Effector memory CD4-positive, alpha-beta T cell (primary cell): ENCODE measurements at regions not wholly inside any gene's neighbourhood (a gene's known extent, or its start where the extent isn't known, plus 50 kb on each side); places are given as distances from the start of the nearest gene placed in this dataset.

ENCODE experiments used
- DNase-seq, 3 donors: peaks; one replicate each; pipeline ENCODE4 v3.0.0-alpha.2; 2020
- H3K27ac ChIP-seq: 2 replicates; pipeline ENCODE4 v1.7.0; 2013; ENCODE audit warnings: mild to moderate bottlenecking, low read length, moderate library complexity; ENCODE audit not compliant: insufficient read depth, poor library complexity, severe bottlenecking
- H3K27me3 ChIP-seq: replicated peaks from 2 replicates; pipeline ENCODE4 v1.7.0; 2013; ENCODE audit warnings: mild to moderate bottlenecking, low read length; ENCODE audit not compliant: insufficient read depth, control insufficient read depth, poor library complexity, severe bottlenecking
- H3K36me3 ChIP-seq: 2 replicates; pipeline ENCODE4 v1.7.0; 2013; ENCODE audit warnings: mild to moderate bottlenecking, low read length, moderate library complexity; ENCODE audit not compliant: control insufficient read depth, insufficient read depth
- H3K4me1 ChIP-seq: 2 replicates; pipeline ENCODE4 v1.7.0; 2013; ENCODE audit warnings: low read length, mild to moderate bottlenecking; ENCODE audit not compliant: control insufficient read depth, insufficient read depth, poor library complexity, severe bottlenecking
- H3K4me3 ChIP-seq: 2 replicates; pipeline ENCODE4 v1.7.0; 2013; ENCODE audit warnings: low read length, low read depth, mild to moderate bottlenecking; ENCODE audit not compliant: insufficient read depth, poor library complexity, severe bottlenecking
- H3K9me3 ChIP-seq: 2 replicates; pipeline ENCODE4 v1.7.0; 2013; ENCODE audit warnings: mild to moderate bottlenecking, low read length, moderate library complexity; ENCODE audit not compliant: control insufficient read depth

DNA sequence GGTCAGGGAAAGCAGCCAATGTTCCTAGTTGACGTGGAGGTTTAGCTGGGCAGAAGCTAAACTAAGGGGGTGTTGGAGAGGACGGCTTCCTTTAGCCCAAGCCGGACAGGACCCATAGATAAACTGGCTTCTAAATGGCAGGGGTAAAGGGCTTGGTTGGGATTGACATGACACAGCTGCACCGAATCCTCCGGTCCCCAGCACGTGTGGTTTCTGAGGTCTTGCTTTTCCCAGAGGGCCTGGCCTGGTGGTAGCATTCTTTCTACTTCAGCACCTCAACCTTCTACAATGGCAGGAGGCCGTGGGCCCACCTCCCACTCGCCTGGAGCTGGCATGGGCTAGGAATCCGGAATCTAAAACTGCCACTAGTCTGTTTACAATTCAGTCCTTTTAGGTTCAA is 163.0 kb downstream of the FGF9 start:
- DNase-seq, result no peak

DNA sequence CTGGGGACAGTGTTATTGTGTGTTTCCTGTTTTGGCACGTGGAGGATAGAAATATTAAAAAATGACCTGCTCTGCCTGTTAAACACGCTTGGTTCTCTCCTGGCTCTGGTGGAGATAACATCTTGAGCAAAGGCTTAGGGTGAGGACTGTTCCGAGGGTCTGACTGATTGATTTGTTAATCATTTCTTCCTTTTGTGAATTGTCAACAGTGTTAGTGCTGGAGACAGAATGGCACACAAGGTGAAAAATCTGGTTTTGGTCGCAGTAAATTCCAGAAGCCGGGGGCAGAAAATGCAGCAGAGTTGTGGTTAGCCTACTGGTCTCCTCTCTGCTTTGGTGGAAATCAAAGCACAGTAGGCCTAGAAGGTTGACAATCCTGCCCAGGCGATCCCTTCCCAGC is 163.6 kb downstream of the FGF9 start:
- H3K36me3 ChIP-seq, result no peaks in the 10 kb centered on the region
- H3K27ac ChIP-seq, result no peak overlapping the region
- H3K9me3 ChIP-seq, result no peaks in the 10 kb centered on the region

More for the DNA sequence above, 163.0 kb downstream of the FGF9 start:
- H3K4me3 ChIP-seq, result no peak overlapping the region
- H3K9me3 ChIP-seq, result no peaks in the 10 kb centered on the region
- no peaks in the 10 kb centered on the region for H3K27me3 ChIP-seq
- H3K36me3 ChIP-seq, result no peaks in the 10 kb centered on the region
- no peak overlapping the region for H3K27ac ChIP-seq
- no peaks in the 10 kb centered on the region for H3K4me1 ChIP-seq

DNA sequence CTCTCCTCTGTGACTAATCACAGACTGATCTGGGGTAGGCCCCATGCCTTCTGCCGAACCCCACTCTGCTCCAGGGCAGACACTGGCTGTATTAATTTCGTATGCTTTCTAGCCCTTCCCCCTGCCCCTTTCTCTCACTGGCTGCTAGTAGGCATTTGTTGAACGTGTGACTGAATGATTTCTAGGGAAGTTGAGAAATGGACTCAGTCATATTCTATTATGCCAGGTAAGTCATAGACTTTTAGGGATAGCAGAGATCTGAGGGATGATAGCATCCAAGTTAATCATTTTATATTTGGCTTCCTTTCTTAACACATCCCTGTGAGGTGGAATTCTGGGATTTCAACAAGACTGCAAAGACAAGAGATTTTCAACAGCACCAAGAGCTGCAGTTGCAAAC is 166.4 kb downstream of the FGF9 start:
- DNase-seq, result no peak
- Histone ChIP-seq H3K4me1 (no peaks in the 10 kb centered on the region), H3K36me3 (no peaks in the 10 kb centered on the region), H3K4me3 (no peak overlapping the region), H3K9me3 (no peaks in the 10 kb centered on the region), H3K27ac (no peak overlapping the region), H3K27me3 (no peaks in the 10 kb centered on the region)

More for the DNA sequence above, 163.6 kb downstream of the FGF9 start:
- Histone ChIP-seq H3K4me3 (no peak overlapping the region), H3K4me1 (no peaks in the 10 kb centered on the region), H3K27me3 (no peaks in the 10 kb centered on the region)
- no peak for DNase-seq

DNA sequence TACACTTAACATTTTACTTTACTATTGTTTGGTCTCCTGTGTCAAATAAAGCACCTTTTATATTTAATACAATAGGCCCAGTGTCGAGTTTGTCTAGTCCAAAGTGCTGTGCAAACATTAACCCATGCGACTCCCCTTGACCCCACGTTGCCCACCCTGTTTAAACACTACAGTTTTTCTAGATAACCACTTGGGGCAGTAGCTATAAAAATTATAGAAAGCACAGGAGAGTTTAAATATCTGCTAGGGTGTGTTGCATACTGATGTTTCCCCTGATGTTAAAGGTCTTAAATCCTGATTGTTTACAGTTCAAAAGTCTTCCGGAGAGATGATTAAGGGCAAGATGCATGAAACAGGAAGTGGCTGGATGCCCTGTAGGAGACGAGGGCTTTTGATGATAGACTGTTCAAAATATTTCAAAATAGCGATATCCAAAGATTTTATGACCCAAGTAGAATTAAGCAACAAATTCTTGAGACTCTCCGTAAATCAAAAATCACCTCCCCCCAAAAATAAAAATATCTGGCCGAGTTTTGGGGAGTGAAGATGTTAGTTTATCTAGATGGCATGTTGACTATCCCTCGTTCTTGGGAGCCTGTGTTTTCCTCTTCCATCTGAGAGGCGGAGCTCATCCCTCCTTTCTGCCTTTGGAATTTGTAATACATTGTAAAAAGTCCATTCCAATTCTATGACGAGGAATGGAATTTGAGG is 167.1 kb downstream of the FGF9 start:
- no peak overlapping the region for H3K4me3 ChIP-seq
- DNase-seq, result no peak
- no peaks in the 10 kb centered on the region for H3K4me1 ChIP-seq
- H3K27me3 ChIP-seq, result no peaks in the 10 kb centered on the region
- H3K9me3 ChIP-seq, result no peaks in the 10 kb centered on the region
- H3K27ac ChIP-seq, result no peak overlapping the region
- no peaks in the 10 kb centered on the region for H3K36me3 ChIP-seq

DNA sequence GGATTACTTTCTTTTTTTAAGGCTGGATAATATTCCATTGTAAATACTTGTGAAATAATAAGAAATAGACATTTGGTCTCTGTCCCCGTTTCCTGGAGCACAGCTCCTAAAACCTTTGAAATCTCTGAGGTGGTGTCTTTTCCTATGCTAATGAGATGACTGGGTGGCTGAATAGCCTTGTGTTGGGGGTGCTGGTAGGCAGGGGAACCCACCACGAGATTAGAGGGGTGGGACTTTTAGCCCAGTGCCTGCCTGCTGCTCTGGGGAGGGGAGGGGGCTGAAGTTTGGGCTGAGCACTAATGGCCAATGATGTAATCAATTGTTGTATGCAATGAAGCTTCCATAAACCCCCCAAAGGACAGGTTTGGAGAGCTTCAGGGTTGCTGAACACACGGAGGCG is 175.7 kb downstream of the FGF9 start:
- no peaks in the 10 kb centered on the region for H3K9me3 ChIP-seq
- no peaks in the 10 kb centered on the region for H3K27me3 ChIP-seq
- DNase-seq, result no peak
- no peaks in the 10 kb centered on the region for H3K36me3 ChIP-seq
- H3K27ac ChIP-seq, result no peak overlapping the region
- H3K4me3 ChIP-seq, result no peak overlapping the region
- no peaks in the 10 kb centered on the region for H3K4me1 ChIP-seq

DNA sequence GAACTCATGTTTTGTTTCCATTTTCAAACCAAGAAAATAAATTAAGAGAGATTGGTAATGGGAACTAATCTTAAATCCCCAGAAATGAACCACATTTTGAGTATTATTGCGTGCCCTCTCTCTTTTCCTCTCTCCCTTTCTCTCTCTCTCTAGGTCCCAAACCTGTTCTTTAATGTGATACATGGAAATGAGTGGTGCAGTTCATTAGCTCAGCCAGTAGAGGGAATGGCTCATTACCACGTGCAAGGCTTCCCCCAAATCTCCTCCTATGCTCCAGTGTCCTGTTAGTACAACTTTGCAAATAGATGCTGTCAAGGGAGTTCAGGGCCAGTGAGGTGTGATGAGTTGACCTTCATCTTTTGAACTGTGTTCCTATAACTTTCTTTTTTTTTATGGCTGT is 178.4 kb downstream of the FGF9 start:
- Histone ChIP-seq H3K36me3 (no peaks in the 10 kb centered on the region), H3K4me1 (no peaks in the 10 kb centered on the region), H3K27ac (no peak overlapping the region), H3K9me3 (no peaks in the 10 kb centered on the region), H3K27me3 (no peaks in the 10 kb centered on the region), H3K4me3 (no peak overlapping the region)
- peak in 1 of 3 donors; percentile 2 for DNase-seq

DNA sequence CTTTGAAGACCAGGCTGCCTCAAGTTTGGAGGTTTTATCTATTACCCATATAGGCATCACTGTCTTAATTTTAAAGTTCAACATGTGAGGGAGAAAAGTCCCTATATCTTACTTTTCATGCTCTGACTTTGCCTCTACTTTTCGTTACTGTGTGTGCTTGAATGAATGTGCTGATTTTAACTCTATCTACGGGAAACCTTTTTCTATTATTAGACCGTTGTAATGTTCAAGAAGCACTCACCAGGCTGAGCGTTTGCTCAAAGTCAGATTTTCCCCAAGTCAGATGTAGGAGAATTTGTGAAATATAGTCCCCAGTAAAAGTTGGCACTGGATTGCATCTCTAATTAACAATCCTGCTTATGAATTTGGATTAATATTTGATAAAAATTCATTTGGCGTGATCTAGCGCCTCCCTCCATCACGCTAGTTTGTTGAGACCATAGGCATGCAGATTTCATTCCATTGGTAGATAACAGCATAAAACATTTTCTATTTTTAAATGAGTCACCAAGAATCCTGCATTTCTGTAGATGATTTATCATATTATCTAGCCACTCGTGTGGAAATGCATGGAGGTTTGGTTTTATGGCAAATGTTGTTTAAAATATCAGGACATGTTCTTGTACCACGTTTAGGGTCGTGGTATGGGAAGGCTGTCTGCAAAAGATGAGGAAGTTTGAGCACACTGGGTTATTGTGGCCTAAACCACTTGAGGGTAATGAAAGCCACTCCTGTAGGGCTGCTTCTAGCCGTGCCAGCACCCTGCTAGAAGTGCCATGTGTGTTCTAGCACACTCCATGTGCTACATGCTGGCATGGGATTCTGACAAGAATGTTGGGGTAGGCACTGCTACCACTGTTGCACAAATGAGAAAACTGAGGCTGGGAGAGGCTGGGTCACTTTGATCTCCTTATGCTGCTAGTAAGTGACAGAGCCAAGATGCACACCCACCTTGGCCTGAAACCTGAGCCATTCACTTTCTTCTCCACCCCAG is 179.4 kb downstream of the FGF9 start:
- H3K27me3 ChIP-seq, result no peaks in the 10 kb centered on the region
- no peaks in the 10 kb centered on the region for H3K4me1 ChIP-seq
- no peak for DNase-seq
- H3K27ac ChIP-seq, result no peak overlapping the region
- no peak overlapping the region for H3K4me3 ChIP-seq
- no peaks in the 10 kb centered on the region for H3K9me3 ChIP-seq
- no peaks in the 10 kb centered on the region for H3K36me3 ChIP-seq

DNA sequence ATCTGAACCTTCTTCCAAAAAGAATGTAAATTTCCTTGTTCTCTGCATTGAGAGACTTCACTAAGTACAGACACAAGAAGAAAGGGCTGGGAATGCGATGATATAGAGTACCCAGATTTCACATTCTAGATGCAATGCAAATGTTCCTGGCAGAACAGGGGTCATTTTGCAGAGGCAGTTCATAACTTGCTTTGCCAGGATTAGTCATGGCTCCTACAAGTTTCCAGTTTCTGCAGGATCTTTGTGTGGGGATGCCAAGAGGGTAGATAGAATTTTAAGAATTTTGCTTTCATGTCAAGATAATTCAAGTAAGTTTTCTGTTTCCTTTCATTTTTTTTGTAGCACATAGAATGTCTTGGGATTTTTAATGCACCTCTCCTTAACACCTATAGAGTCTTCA is 181.2 kb downstream of the FGF9 start:
- no peak overlapping the region for H3K4me3 ChIP-seq
- no peak for DNase-seq
- no peaks in the 10 kb centered on the region for H3K4me1 ChIP-seq
- no peak overlapping the region for H3K27ac ChIP-seq
- no peaks in the 10 kb centered on the region for H3K9me3 ChIP-seq
- no peaks in the 10 kb centered on the region for H3K27me3 ChIP-seq
- H3K36me3 ChIP-seq, result no peaks in the 10 kb centered on the region

DNA sequence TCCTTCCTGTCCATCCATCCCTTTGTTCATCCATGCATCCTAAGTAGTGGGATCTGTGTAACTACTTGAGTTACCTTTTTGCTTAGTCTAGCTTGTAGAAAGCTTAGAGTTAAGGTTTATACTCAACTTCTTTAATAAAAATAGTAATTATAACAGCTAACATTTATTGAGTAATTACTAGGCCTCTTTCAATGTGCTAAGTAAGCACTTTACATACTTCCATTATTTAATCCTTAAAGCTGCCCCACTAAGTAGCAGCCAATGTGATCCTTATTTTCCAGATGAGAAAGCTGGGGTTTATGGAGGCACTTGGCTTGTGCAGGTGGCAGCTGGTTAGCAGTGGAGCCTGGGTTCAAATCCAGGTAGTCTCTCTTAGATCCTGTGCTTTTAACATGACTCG is 182.9 kb downstream of the FGF9 start:
- Histone ChIP-seq H3K27me3 (no peaks in the 10 kb centered on the region), H3K36me3 (no peaks in the 10 kb centered on the region), H3K4me3 (no peak overlapping the region), H3K27ac (no peak overlapping the region), H3K4me1 (no peaks in the 10 kb centered on the region), H3K9me3 (no peaks in the 10 kb centered on the region)
- no peak for DNase-seq

DNA sequence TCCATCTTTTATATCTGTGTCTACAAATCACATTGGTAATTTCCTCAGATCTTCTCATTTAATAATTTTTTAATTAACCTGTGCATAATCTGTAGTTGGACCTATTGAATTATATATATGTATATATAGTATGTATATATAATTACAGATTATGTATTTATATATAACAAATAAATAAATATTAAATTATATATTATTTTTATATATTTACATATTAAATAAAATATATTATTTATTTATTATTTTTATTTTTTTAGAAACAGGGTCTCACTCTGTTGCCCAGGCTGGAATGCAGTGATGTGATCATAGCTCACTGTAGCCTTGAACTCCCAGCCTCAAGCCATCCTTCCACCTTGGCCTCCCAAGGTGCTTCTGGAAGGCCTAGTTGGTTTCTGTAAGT is 197.9 kb downstream of the FGF9 start:
- Histone ChIP-seq H3K9me3 (no peaks in the 10 kb centered on the region), H3K27me3 (no peaks in the 10 kb centered on the region), H3K4me1 (no peaks in the 10 kb centered on the region), H3K4me3 (no peak overlapping the region), H3K27ac (no peak overlapping the region), H3K36me3 (no peaks in the 10 kb centered on the region)
- no peak for DNase-seq
